OCI-LY3 (cell line): ENCODE measurements at regions not wholly inside any gene's neighbourhood (a gene's known extent, or its start where the extent isn't known, plus 50 kb on each side); places are given as distances from the start of the nearest gene placed in this dataset.

Experiments
- CTCF ChIP-seq: fragments of 200-600, 300-600 bp; sonication (generic); IDR thresholded peaks from 2 replicates; pipeline ENCODE4 v1.5.1; 2014; ENCODE audit warnings: antibody characterized with exemption, low read length, low read depth
- EZH2phosphoT487 ChIP-seq: fragments of 200-600 bp; shearing (Covaris generic); IDR thresholded peaks from 2 replicates; pipeline ENCODE4 v1.6.1; 2018; ENCODE audit warnings: antibody characterized with exemption, mixed run types, low read depth

- TF ChIP-seq CTCF (no peak), EZH2phosphoT487 (no peak)
Measured at GRCh38 chr3:67198374-67198773, 200.3 kb downstream of the KBTBD8 start.
